Right kidney (tissue), 1 donor: ENCODE measurements at regions not wholly inside any gene's neighbourhood (a gene's known extent, or its start where the extent isn't known, plus 50 kb on each side); places are given as distances from the start of the nearest gene placed in this dataset.
"Not testable (repeated sequence)": the region's sequence is repeated elsewhere in the genome, so short reads cannot be mapped to it uniquely, and the experiment has no call there.

ENCODE experiments used
- DNase-seq: peaks from one replicate; pipeline ENCODE4 v3.0.0-alpha.2; 2016

DNA sequence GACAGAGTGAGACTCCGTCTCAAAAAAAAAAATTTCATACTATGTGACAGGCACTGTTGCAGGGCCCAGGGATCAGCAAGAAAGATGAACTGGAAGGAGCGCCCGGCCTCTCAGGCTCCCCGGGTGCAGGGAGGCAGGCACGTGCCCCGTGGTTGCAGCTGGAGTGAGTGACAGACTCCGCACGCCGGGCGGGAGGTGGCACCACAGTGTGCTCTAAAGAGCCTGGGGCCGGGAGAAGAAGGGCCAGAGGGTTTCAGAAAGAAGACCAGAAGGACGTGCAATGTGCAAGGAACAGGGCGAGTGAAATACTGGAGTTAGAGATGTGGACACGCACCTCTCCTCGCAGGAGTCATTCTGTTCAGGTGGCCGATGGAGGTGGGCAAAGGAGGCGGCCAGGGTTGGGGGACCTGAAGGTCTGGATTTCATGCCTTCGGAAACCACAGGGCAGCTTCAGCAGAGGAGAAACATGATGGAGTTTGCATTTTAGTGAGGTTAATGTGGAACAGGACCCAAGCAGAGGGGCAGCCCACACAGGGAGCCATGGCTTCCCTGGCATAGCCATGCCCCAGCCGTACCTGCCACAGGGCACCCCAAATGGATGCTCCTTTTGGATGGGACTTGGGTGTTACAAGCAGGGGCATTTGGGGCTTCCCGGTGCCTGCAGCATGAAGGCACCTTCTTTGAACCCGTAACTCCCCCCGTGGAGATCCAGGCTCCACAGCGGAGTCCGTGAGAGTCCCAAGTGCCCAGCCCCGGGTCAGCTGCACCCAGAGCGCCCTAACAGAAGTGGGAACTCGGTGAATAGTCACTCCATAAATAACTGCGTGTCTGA, 226.2 kb downstream of the ERMARD start:
- DNase-seq, result no peak

DNA sequence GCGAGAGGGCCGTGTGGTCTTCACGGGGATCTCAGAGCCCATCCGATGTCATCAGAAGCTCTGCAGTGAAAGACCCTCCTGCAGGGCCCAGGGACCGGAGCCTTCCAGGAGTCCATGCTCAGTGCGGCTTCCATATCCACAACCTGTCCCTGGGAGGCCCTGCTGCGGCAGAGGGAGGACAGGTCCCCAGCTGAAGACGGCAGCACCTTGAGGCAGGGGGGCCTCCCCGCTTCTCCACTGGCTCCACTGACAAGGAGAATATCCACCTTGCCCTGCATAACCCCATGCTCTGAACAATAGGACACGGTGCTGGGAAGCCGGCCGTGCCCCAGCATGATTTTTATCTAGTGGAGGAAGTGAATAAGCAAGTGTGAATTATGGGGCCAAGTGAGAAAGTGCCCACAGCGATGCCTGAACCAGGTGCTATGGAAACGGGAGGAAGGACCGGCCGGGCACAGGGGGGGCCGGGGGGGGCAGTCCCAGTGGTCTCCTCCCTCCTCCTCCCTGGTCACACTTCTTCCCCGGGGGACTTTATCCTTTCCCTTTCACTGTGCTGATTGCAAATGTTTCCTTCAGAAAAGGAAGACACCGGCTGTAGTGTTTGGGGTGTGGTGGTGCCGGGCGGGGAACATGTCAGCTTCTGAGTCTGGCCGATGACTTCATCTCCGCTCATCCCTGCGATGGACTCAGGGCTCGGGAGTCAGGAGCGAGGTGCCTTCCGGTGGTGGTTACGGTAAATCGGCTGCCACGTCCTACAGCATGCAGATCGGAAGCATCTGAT, 225.1 kb downstream of the ERMARD start:
- DNase-seq, result no peak

DNA sequence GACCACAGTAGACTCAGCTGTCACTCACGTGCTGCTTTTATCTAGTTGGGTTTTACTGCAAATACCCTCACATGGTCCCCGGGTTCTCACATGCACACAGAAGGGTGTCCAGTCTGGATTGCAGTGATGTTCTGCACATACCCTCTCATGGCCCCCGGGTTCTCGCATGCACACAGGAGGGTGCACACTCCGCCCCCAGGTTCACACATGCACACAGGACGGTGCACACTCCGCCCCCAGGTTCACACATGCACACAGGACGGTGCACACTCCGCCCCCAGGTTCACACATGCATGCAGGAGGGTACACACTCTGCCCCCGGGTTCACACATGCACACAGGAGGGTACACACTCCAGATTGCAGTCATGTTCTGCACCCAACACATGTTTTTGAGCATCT, 224.3 kb downstream of the ERMARD start:
- DNase-seq, result no peak

DNA sequence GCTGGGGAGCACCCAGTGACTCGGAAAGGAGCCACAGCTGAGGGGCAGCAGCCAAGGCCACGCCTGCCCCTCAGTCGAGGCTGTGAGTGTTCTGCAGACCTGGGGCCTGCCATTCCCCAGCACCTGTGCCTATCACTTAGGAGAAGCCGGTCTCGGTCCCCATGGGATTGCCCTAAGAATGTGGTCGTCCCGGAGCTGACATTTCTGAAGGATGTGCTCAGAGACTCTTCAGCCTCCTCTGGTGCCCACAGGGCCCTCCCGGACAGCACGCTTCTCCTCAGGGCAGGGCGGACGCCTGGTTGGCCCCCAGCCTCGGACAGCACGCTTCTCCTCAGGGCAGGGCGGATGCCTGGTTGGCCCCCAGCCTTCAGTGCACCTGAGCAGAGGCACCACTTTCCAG, 223.9 kb downstream of the ERMARD start:
- DNase-seq, result no peak

DNA sequence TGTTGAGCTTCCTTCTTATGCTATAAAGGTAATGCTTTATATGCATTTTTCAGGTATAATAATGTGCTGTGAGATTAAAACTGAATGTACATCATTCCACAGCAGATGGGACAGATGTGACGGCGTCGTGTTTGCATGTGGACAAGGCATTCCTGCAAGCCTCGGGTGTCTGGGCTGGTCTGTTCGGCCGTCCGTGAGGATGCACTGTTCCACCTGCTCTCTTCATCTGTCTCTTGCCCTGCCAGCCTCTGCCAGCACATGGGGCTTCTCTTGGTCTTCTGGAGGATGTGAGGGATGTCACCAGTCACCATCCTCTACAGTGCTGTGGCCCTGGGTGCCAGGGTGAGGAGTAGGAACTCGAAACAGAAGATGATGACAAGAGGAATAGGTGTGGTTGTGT, 223.2 kb downstream of the ERMARD start:
- no peak for DNase-seq

DNA sequence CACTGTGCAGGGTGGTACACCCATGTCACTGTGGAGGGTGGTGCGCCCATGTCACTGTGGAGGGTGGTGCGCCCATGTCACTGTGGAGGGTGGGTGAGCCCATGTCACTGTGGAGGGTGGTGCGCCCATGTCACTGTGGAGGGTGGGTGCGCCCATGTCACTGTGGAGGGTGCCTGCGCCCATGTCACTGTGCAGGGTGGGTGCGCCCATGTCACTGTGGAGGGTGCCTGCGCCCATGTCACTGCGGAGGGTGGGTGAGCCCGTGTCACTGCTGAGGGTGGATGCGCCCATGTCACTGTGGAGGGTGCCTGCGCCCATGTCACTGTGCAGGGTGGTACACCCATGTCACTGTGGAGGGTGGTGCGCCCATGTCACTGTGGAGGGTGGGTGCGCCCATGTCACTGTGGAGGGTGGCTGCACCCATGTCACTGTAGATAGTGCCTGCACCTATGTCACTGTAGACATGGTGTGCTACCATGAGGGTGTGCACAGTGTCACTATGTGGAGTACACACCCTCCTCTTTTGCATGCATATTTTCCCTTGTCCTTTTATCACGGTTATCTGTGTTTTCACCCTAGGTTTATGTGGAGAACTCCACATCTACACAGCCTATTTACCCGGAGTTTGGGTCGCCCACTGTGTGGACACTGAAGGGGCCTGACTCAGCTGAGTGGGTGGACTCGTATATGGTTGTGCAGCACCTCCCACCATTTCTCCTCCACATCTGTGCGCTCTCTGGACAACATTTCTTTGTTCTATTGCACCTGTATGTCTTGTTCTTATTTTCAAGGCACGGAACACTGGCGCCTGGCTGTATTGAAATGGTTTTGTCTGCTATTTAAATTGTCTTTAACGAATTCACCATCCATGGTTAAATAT, 222.4 kb downstream of the ERMARD start:
- not testable (repeated sequence) for DNase-seq

DNA sequence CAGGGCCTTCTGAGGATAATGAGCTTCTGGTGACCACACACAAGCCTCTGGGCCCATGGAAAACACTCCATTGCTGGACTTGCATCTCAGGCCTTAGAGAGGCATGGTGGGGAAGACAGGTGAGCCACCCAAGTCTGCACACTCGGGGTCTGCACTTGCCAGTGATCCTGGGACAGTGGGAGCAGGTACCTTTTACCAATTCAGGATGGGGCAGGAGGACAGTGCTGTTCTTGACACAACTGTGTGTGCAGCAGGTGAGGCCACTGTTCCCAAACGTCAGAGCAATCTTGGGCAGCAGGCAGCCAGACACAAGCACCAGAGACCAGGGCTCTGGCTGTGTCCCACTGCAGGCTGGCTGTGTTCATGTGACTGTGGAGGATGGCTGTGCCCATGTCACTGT, 221.3 kb downstream of the ERMARD start:
- DNase-seq, result no peak

DNA sequence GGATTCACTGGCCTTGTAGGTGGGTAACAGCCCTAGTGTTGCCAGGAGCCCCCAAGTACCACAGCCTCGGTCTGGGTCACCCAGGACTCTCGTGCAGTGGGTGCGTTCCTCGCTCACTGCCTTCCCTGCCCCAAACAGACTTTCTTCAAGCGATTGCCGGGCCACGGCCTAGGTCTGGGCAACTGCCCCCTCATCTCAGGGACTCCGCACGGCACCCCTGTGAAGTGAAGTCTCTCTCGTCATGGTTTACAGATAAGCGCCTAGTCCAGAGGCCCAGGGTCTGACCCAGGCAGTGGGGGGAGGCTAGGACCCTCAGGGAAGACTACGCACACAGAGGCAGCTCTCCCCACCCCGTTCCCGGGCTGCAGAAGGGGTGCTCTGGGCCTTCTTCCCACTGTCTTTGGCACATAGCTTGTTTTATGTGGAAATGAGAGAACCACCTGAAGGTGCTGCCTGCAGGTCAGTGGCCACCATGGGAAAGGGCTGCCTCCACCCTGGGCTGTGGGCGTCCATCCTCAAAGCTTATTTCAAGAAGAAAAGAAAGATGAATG, 220.8 kb downstream of the ERMARD start:
- no peak for DNase-seq

DNA sequence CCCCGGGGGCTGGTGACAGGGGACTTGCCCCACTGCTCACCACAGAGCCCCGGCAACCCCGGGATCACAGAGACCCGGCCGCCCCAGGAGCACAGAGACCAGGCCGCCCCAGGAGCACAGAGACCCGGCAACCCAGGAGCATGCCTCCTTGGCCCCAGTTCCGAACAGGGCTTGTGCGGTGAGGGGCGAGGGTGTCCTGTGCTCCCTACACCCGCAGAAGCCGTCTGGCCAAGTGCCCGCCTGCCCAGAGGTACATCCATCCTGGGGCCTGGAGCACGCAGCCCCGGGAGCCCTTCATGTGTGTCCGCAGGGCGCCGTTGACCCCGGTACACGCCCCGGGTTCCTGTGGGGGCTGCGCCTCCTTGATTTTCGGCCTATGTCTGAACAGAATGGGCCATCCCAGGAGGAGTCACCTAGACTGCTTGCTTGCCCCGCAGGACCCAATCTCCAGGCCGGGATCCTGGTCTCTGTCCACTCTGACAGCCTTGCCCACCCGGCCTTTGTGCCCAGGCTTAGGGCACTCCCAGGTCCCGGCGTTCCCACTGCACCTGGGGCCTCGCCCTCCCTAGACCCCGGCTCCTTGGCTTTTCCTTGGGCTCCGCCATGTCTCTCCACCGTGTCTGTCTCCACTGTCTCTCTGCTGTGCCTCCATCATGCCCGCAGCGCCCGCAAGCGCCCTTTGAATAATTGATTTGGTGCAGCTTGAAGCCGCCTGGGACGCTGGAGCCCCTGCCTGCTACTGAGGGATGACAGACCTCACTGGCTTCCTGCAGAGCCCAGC, 219.8 kb downstream of the ERMARD start:
- DNase-seq, result no peak

DNA sequence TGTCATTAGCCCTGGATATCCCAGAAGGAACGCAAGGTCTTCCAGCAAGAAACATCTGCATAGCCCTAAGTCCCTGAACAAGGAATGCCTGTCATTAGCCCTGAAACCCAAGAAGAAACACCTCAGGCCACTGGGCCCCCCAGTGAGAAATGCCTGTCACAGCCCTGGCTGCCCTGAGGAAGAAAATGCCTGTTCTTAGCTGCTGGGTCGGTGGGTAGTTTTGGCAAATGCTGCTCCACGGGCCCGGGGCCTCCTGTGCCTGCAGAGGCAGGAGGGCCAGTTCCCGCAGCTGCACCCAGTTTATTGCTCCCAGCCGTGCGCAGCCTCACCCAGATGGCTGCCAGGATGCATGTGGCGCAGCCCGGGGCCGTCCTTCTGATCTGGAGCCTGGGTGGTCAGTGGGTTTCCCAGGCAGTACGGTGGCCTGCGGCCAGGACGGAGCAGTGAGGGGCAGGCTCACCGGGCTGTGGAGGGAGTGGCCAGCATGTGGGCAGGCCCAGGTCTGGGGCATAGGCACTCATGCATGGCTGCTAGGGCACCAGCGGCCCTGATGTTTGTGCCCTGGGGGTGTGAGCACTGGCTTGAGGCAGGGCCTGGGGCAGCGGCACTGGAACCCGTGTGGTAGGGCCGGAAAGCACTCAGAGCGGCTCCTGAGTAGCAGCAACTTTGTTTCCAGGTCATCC, 219.0 kb downstream of the ERMARD start:
- no peak for DNase-seq

DNA sequence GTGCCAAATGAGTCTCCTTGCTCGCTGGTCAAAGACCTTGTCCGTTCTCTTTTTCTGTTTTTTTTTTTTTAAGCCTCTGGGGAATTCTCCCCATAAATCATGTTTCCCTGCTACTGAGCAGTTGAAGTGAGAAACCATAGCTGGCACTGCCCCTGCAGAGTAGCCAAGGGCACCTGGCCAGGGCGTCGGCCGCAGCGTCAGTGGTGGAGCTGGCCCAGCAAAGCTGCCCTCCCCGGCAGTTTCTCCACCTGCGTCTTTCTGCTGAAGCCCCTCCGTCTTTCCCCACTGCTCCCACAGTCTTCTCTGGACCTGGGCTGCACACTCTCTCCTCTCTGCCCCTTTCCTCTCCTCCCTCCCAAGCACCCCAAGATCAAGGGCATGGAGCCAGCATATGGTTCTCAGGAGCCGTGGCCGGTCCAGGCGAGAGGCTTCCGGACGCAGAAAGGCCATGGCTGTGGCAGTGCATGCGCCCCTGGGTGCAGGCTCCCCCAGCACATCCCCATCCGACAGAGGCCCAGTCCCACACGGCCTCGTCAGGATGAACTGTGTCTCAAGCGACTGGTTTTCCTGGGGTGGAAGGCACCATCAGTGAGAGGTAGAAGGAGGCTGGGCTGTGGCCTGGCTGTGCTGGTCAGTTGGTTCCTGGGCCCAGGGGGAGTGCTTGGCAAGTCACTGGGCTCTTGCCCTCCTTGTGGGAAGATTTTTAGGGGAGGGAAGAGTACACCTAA, 218.1 kb downstream of the ERMARD start:
- no peak for DNase-seq

DNA sequence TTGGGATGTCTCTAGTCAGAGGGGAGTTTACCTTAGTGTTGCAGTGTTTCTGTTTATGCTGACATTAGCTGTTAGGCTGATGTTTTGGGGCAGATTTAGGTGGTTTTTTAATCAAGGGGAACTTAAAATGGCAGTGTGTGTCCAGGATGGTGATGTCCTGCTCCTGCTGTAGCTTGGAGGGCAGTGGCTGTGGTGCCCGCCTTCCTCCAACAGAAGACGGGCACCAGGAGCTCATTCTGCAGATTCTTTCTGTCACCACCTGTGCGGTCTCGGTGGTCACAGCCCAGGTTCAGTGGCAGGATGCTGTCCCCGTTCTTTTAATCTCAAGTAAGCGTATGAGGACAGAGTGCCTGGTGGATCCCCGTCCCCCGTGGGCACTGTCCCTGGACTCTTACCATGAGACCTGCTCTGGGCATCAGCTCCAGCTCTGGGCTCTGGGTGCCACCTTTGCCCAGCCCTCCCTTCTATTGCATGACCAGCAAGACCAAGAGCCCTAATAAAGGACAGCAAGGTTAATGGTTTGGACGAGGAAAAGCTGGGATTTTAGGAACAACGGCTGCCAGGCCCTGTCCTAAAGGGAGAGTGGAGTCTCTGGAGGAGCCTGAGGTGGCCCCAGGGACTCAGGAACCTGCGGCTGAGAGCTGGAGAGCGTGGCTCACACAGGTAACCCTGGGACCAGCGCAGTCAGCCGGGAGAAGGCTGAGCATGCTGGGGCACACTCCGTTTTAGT, 217.3 kb downstream of the ERMARD start:
- no peak for DNase-seq

DNA sequence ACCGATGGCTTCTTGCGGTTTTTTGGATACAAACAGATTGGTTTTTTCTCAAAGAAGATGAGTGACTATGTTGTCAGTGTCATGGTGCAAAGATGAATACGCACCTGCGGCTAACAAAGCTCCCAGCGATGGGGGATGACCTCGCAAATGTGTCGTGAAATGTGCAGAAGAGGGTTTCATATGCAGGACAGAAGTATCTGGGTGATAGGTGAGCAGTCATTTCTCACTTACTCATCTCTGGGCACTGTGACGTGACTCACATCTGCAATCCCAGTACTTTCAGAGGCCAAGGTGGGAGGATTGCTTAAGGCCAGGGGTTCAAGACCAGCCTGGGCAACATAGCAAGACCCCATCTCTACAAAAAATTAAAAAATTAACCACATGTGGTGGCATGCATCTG, 216.3 kb downstream of the ERMARD start:
- DNase-seq, result no peak

DNA sequence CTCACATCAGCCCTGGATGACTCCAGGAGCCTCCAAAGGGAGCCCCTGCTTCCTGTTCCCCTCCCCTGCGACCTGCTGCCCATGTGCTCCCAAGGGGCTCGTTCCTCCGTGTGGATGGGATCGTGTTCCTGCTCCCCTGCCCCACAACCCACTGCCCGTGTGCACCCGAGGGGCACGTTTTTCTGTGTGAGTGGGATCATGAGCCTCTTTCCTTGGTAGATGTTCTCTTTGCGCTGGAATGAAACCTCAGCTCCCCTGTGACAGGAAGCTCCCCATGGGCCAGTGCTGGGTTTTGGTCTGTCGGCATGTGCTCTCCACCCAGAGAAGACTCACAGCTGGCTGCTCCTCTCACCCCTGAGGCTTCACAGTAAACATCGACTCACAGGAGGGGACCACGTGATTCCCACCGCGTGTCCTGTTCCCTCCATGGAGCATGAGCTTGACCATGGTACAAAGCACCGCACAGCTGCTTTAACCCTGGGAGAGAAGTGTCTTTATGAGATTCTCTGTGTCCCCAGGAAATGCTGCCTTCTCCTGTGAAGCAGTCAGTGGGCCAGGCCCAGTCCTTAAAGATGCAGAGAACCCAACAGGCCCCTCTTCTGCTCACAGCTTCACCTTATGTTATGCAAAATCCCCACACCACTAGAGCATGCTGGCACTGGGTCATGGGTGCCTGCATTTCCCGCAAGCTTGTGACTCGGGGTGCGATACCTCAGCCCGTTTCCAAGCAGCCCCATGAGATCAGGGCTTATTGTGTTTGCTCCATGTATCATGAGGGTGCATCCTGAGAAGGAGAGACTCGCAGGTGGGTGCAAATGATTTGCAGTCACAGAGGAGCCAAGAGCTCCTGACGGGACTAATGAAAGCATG, 215.1 kb downstream of the ERMARD start:
- DNase-seq, result no peak

DNA sequence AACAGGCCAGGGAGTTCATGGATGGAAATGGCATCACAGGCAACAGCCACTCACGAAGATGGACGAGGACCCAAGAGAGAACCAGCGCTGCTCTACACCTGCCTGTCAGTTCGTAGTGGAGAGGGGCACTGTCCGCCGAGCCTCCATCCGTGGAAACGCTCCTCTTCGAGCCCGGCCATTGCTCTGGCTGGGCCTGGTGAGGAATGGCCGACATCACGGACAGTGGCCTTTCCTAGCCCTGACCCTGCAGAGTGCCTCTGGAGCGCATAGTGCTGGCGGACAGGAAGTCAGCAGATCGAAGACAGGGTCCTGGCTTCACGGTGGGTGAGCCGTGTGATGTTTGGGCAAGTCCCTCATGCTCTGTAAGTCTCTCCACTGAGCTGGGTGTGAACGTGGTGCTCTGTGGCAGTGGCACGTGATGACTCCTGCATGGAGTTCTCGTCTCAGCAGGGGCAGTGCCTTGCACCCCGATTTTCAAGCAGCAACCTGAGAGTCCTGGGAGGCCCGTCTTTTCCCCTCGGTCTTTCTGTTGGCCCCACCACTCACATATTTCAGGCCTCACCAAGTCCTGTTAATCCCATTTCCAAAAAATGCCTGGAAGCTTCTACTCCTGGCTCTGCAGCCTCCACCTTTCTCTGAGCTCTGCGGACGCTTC, 214.4 kb downstream of the ERMARD start:
- DNase-seq, result no peak

DNA sequence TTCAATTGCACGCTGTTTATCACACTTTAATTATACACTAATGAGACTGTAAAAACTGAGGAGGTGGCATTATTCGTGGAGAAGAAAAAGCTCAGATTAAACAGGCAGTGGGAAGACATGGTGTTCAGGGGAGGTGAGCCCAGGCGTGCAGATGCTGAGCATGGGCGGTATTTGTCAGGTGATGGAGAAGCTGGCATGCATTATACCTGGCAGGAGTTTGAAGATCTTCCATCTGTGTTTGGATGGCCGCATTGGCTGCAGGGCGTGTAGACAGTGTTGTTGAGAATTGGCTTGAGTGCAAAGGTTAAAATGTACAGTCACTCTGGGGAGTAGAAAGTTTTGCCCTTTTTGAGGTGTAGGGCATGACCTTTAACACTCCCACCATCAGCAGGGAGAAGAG, 213.8 kb downstream of the ERMARD start:
- no peak for DNase-seq

DNA sequence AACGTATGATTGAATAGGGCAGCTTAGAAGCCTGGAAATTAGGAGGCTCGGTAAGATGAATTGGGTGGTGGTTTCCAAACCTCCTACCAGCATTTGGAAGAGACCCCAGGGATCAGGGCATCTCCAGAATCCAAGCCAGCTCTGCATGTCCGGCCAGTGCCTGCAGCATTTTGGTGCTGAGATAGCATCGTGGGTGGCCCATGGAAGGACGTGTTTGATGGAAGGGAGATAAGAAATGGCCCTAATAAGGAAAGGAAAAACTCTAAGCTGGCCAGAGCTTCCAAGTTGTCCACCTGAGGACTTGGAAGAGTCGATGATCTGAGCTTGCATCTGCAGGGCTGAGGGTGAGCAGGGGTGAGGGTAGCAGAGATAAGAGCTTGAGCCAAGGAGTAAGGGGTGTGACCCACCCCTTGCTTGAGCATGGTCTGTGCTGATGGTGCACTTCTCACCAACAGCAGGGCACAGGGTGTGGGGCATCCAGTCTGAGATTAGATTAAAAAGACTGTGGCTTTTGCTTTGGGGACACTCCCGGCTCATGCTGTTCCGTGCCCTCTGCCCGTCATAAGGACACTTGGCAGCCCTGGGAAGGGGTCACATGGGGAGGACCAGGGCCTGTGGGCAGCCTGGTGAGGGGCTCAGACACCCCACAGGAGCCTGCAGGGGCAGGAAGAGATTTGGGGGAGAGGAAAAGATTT, 213.2 kb downstream of the ERMARD start:
- DNase-seq, result no peak
